Fibroblast of mammary gland (primary cell): ENCODE measurements at regions not wholly inside any gene's neighbourhood (a gene's known extent, or its start where the extent isn't known, plus 50 kb on each side); places are given as distances from the start of the nearest gene placed in this dataset.

ENCODE experiments used
- DNase-seq: peaks from one replicate; pipeline ENCODE4 v3.0.0-alpha.2; 2010; ENCODE audit warnings: low read depth
- H3K4me3 ChIP-seq: 2 replicates; pipeline ENCODE4 v1.5.1; 2011; ENCODE audit warnings: low read depth, mild to moderate bottlenecking, low read length, moderate library complexity; ENCODE audit not compliant: control insufficient read depth
- TF ChIP-seq, protein P1 (sequence below): conservative IDR thresholded peaks from 2 replicates; pipeline ENCODE4 v1.5.1; 2011; ENCODE audit warnings: low read depth, low read length, inconsistent platforms; ENCODE audit not compliant: control insufficient read depth, insufficient read depth

- TF ChIP-seq, protein P1, sequence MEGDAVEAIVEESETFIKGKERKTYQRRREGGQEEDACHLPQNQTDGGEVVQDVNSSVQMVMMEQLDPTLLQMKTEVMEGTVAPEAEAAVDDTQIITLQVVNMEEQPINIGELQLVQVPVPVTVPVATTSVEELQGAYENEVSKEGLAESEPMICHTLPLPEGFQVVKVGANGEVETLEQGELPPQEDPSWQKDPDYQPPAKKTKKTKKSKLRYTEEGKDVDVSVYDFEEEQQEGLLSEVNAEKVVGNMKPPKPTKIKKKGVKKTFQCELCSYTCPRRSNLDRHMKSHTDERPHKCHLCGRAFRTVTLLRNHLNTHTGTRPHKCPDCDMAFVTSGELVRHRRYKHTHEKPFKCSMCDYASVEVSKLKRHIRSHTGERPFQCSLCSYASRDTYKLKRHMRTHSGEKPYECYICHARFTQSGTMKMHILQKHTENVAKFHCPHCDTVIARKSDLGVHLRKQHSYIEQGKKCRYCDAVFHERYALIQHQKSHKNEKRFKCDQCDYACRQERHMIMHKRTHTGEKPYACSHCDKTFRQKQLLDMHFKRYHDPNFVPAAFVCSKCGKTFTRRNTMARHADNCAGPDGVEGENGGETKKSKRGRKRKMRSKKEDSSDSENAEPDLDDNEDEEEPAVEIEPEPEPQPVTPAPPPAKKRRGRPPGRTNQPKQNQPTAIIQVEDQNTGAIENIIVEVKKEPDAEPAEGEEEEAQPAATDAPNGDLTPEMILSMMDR: no peak
- H3K4me3 ChIP-seq: no peak overlapping the region
- DNase-seq: no peak
Measured at GRCh38 chr1:117271959-117272358, 61.2 kb upstream of the VTCN1 start.

GRCh38 chr1:117271129-117271528 is 60.4 kb upstream of the VTCN1 start:
- no peak overlapping the region for H3K4me3 ChIP-seq
- DNase-seq: no peak
- TF ChIP-seq, protein P1: no peak

- TF ChIP-seq, protein P1: no peak
- no peak for DNase-seq
- no peak overlapping the region for H3K4me3 ChIP-seq
Measured at GRCh38 chr1:117270679-117271078, 60.0 kb upstream of the VTCN1 start.

DNA sequence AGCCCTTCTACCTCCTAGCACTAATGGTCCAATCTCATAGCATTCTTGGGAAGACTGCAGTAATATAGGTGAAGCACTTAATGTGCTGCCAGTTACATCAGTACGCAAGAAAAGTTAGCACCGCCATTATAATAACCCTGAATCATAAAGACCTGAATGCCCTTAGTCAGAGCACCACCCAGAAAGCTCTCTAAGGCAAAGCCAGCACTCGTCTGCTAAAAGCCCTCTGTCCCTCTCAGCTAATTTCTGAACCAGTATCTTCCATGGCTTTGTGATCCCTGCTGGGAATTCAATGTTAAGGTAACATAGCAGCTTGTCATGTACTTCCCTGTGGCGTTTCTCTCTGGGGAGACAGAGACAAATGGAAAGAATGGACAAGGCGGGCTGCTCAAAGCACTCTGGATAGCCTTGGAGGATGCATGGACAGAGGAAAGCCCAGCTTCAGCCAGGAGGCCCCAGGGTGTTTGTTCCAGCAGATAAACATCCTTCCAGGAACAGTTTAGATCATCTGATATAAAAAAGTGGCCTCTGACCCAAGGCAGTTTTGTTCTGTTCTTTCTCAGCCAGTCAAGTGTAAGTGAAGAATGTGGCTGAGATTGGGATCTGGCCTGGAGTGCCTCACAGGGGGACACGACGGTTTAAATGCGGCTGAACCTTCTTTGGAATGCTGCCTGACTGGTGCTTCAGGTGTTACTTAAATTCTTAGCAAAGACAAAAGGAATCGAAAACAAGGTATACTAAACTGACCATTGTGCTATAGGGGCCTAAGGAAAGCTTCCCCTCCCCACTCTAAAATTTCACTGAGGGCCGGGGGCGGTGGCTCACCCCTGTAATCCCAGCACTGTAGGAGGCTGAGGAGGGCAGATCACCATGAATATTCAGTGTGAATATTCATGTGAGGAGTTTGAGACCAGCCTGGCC is 58.1 kb upstream of the VTCN1 start:
- no peak for DNase-seq
- TF ChIP-seq, protein P1: no peak
- H3K4me3 ChIP-seq: no peak overlapping the region

DNA sequence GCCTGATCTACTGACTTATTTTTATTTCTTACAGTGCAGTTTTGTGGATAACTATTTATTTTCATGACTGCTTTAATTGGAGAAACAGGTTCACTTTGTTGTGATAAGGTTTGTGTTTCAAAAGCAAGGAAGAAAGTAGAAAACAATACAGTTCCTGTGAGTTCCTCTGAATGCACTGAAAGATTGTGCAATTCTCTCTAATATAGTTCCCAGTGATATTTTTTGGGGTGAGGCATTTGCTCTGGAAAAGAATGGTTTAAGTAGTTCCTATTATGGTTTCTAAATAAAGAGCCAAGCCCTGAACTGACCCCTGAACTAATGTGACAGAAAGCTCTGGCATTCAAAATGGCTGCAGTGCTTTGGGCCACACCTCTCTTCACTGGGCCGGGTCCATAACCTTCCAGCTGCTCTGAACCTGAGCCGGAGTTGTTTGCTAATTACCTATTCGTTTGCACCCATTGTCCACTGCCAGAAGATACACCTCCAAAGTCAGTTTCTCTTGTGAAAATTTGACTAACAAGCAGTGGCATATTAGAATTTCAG is 56.6 kb upstream of the VTCN1 start:
- no peak overlapping the region for H3K4me3 ChIP-seq
- TF ChIP-seq, protein P1: no peak
- DNase-seq: no peak

GRCh38 chr1:117262976-117263375 is 52.2 kb upstream of the VTCN1 start:
- H3K4me3 ChIP-seq: no peak overlapping the region

More at GRCh38 chr1:117262976-117263375, 52.2 kb upstream of the VTCN1 start:
- TF ChIP-seq, protein P1: no peak
- no peak for DNase-seq
